IPS DF 4.7 (cell line): ENCODE measurements at regions not wholly inside any gene's neighbourhood (a gene's known extent, or its start where the extent isn't known, plus 50 kb on each side); places are given as distances from the start of the nearest gene placed in this dataset.

Source experiments
- DNase-seq: peaks from one replicate; pipeline ENCODE4 v3.0.0-alpha.2; 2013; ENCODE audit warnings: low spot score; ENCODE audit errors: extremely low read depth

GRCh38 chr17:77426676-77427386 lies 286.1 kb downstream of the SEC14L1 start:
- DNase-seq = no peak

GRCh38 chr17:77427391-77427991 lies 286.7 kb downstream of the SEC14L1 start:
- DNase-seq = no peak

GRCh38 chr17:77428020-77428748 lies 287.4 kb downstream of the SEC14L1 start:
- DNase-seq = no peak

- DNase-seq = no peak
Measured at GRCh38 chr17:77428749-77429368, 288.1 kb downstream of the SEC14L1 start.

GRCh38 chr17:77429369-77429968 lies 288.7 kb downstream of the SEC14L1 start:
- DNase-seq = no peak

GRCh38 chr17:77429969-77430752 lies 289.4 kb downstream of the SEC14L1 start:
- DNase-seq = no peak

GRCh38 chr17:77432034-77432661 lies 291.4 kb downstream of the SEC14L1 start:
- no peak for DNase-seq

- DNase-seq = no peak
Measured at GRCh38 chr17:77432742-77433141, 292.0 kb downstream of the SEC14L1 start.

- DNase-seq = no peak
Measured at GRCh38 chr17:77433385-77434135, 292.8 kb downstream of the SEC14L1 start.

GRCh38 chr17:77434136-77435114 lies 293.7 kb downstream of the SEC14L1 start:
- DNase-seq = no peak

- DNase-seq = no peak
Measured at GRCh38 chr17:77435272-77436057, 294.7 kb downstream of the SEC14L1 start.

GRCh38 chr17:77436058-77436442 lies 295.3 kb downstream of the SEC14L1 start:
- DNase-seq = no peak

GRCh38 chr17:77436481-77436880 lies 295.7 kb downstream of the SEC14L1 start:
- no peak for DNase-seq

GRCh38 chr17:77437017-77437416 lies 296.2 kb downstream of the SEC14L1 start:
- no peak for DNase-seq

- no peak for DNase-seq
Measured at GRCh38 chr17:77437747-77438146, 297.0 kb downstream of the SEC14L1 start.

- DNase-seq = no peak
Measured at GRCh38 chr17:77438241-77439188, 297.7 kb downstream of the SEC14L1 start.
